ENCODE measurements at regions not wholly inside any gene's neighbourhood (a gene's known extent, or its start where the extent isn't known, plus 50 kb on each side); places are given as distances from the start of the nearest gene placed in this dataset.

GRCh38 chr17:13729466-13730134 is 127.9 kb upstream of the HS3ST3A1 start:
- Histone ChIP-seq H3K27ac (ENCODE audit: low read depth, low read length, poor library complexity, severe bottlenecking) (no peak overlapping the region), H3K36me3 (ENCODE audit: insufficient read depth, low read length, poor library complexity, severe bottlenecking) (no peaks in the 10 kb centered on the region), H3K27me3 (replicated peaks; ENCODE audit: insufficient read depth, low read depth, low read length, poor library complexity) (no peaks in the 10 kb centered on the region), H3K9me3 (ENCODE audit: low read depth, low read length, poor library complexity, severe bottlenecking) (peaks cover 11% of the 10 kb centered on the region), H3K4me3 (ENCODE audit: low read depth, low read length, poor library complexity, severe bottlenecking) (no peak overlapping the region), H3K4me1 (ENCODE audit: insufficient read depth, low read length, poor library complexity, severe bottlenecking) (no peaks in the 10 kb centered on the region)
- ChIA-PET POLR2A (ENCODE audit: low non-redundant PET) (no interaction called here), CTCF (no interaction called here)
- no peak for TF ChIP-seq EZH2 (IDR thresholded peaks at IDR 0.05; ENCODE audit: borderline replicate concordance, low read depth, low read length, poor library complexity, severe bottlenecking)
- no peak for TF ChIP-seq CTCF (conservative IDR thresholded peaks at IDR 0.05; ENCODE audit: low read depth, low read length)
- no peak for DNase-seq (ENCODE audit: low spot score)
- BruUV-seq (replicated peaks): no TSS peak
- intact Hi-C loops (cut with micrococcal nuclease; ENCODE audit: unreplicated experiment): no loop called here

- Histone ChIP-seq H3K9me3 (ENCODE audit: low read depth, low read length, poor library complexity, severe bottlenecking) (peaks cover 14% of the 10 kb centered on the region), H3K4me1 (ENCODE audit: insufficient read depth, low read length, poor library complexity, severe bottlenecking) (no peaks in the 10 kb centered on the region), H3K4me3 (ENCODE audit: low read depth, low read length, poor library complexity, severe bottlenecking) (no peak overlapping the region), H3K36me3 (ENCODE audit: insufficient read depth, low read length, poor library complexity, severe bottlenecking) (no peaks in the 10 kb centered on the region), H3K27ac (ENCODE audit: low read depth, low read length, poor library complexity, severe bottlenecking) (no peak overlapping the region), H3K27me3 (replicated peaks; ENCODE audit: insufficient read depth, low read depth, low read length, poor library complexity) (no peaks in the 10 kb centered on the region)
- intact Hi-C loops (cut with micrococcal nuclease; ENCODE audit: unreplicated experiment): no loop called here
- POLR2A ChIA-PET (ENCODE audit: low non-redundant PET): no interaction called here
- no peak for DNase-seq (ENCODE audit: low spot score)
- CTCF ChIA-PET: no interaction called here
- BruUV-seq (replicated peaks): no TSS peak
- TF ChIP-seq EZH2 (IDR thresholded peaks at IDR 0.05; ENCODE audit: borderline replicate concordance, low read depth, low read length, poor library complexity, severe bottlenecking) (no peak), CTCF (conservative IDR thresholded peaks at IDR 0.05; ENCODE audit: low read depth, low read length) (no peak)
These were observed 133.2 kb upstream of the HS3ST3A1 start for GRCh38 chr17:13734880-13735279.

GRCh38 chr17:13735444-13735843 is 133.7 kb upstream of the HS3ST3A1 start:
- H3K27ac ChIP-seq (ENCODE audit: low read depth, low read length, poor library complexity, severe bottlenecking): no peak overlapping the region
- H3K4me3 ChIP-seq (ENCODE audit: low read depth, low read length, poor library complexity, severe bottlenecking): no peak overlapping the region
- peaks cover 14% of the 10 kb centered on the region for H3K9me3 ChIP-seq (ENCODE audit: low read depth, low read length, poor library complexity, severe bottlenecking)
- H3K27me3 ChIP-seq (replicated peaks; ENCODE audit: insufficient read depth, low read depth, low read length, poor library complexity): no peaks in the 10 kb centered on the region
- POLR2A ChIA-PET (ENCODE audit: low non-redundant PET): no interaction called here
- no peaks in the 10 kb centered on the region for H3K36me3 ChIP-seq (ENCODE audit: insufficient read depth, low read length, poor library complexity, severe bottlenecking)
- intact Hi-C loops (cut with micrococcal nuclease; ENCODE audit: unreplicated experiment): no loop called here
- no peak for TF ChIP-seq EZH2 (IDR thresholded peaks at IDR 0.05; ENCODE audit: borderline replicate concordance, low read depth, low read length, poor library complexity, severe bottlenecking)
- TF ChIP-seq CTCF (conservative IDR thresholded peaks at IDR 0.05; ENCODE audit: low read depth, low read length): no peak
- DNase-seq (ENCODE audit: low spot score): no peak
- BruUV-seq (replicated peaks): no TSS peak
- CTCF ChIA-PET: no interaction called here
- H3K4me1 ChIP-seq (ENCODE audit: insufficient read depth, low read length, poor library complexity, severe bottlenecking): no peaks in the 10 kb centered on the region

All from A673 (cell line).